ENCODE measurements at regions not wholly inside any gene's neighbourhood (a gene's known extent, or its start where the extent isn't known, plus 50 kb on each side); places are given as distances from the start of the nearest gene placed in this dataset.

GRCh38 chr16:27681681-27682080, 131.7 kb downstream of the KATNIP start:
- no peak for DNase-seq (ENCODE audit: low spot score)

- DNase-seq (ENCODE audit: low spot score) = no peak
Measured at GRCh38 chr16:27684047-27684446, 134.1 kb downstream of the KATNIP start.

- DNase-seq (ENCODE audit: low spot score) = no peak
Measured at GRCh38 chr16:27685807-27686206, 135.9 kb downstream of the KATNIP start.

- no peak for DNase-seq (ENCODE audit: low spot score)
Measured at GRCh38 chr16:27686926-27687325, 137.0 kb downstream of the KATNIP start.

- DNase-seq (ENCODE audit: low spot score) = no peak
Measured at GRCh38 chr16:27687605-27688004, 137.7 kb downstream of the KATNIP start.

- no peak for DNase-seq (ENCODE audit: low spot score)
Measured at GRCh38 chr16:27689711-27690110, 139.8 kb downstream of the KATNIP start.

- DNase-seq (ENCODE audit: low spot score) = peak; percentile 31
Measured at GRCh38 chr16:27690608-27691007, 140.7 kb downstream of the KATNIP start.

GRCh38 chr16:27691721-27692120, 141.8 kb downstream of the KATNIP start:
- DNase-seq (ENCODE audit: low spot score) = no peak

GRCh38 chr16:27692576-27692975, 142.6 kb downstream of the KATNIP start:
- DNase-seq (ENCODE audit: low spot score) = no peak

GRCh38 chr16:27695161-27695560, 145.2 kb downstream of the KATNIP start:
- DNase-seq (ENCODE audit: low spot score) = no peak

- no peak for DNase-seq (ENCODE audit: low spot score)
Measured at GRCh38 chr16:27698266-27698665, 148.3 kb downstream of the KATNIP start.

GRCh38 chr16:27698746-27699145, 148.8 kb downstream of the KATNIP start:
- DNase-seq (ENCODE audit: low spot score) = no peak

- DNase-seq (ENCODE audit: low spot score) = no peak
Measured at GRCh38 chr16:27699540-27699939, 149.6 kb downstream of the KATNIP start.

- DNase-seq (ENCODE audit: low spot score) = no peak
Measured at GRCh38 chr16:27700304-27700995, 150.5 kb downstream of the KATNIP start.

GRCh38 chr16:27701381-27701780, 151.4 kb downstream of the KATNIP start:
- DNase-seq (ENCODE audit: low spot score) = no peak

GRCh38 chr16:27703121-27703520, 153.2 kb downstream of the KATNIP start:
- no peak for DNase-seq (ENCODE audit: low spot score)

- DNase-seq (ENCODE audit: low spot score) = no peak
Measured at GRCh38 chr16:27703545-27703944, 153.6 kb downstream of the KATNIP start.

GRCh38 chr16:27704252-27704651, 154.3 kb downstream of the KATNIP start:
- DNase-seq (ENCODE audit: low spot score) = no peak

- DNase-seq (ENCODE audit: low spot score) = no peak
Measured at GRCh38 chr16:27706156-27706865, 156.4 kb downstream of the KATNIP start.

- no peak for DNase-seq (ENCODE audit: low spot score)
Measured at GRCh38 chr16:27706866-27707685, 157.1 kb downstream of the KATNIP start.

- DNase-seq (ENCODE audit: low spot score) = no peak
Measured at GRCh38 chr16:27708651-27709050, 158.7 kb downstream of the KATNIP start.

- DNase-seq (ENCODE audit: low spot score) = no peak
Measured at GRCh38 chr16:27712251-27712711, 162.3 kb downstream of the KATNIP start.

- DNase-seq (ENCODE audit: low spot score) = no peak
Measured at GRCh38 chr16:27717726-27718125, 167.8 kb downstream of the KATNIP start.

All from H4 (cell line).